ENCODE measurements at regions not wholly inside any gene's neighbourhood (a gene's known extent, or its start where the extent isn't known, plus 50 kb on each side); places are given as distances from the start of the nearest gene placed in this dataset.

DNA sequence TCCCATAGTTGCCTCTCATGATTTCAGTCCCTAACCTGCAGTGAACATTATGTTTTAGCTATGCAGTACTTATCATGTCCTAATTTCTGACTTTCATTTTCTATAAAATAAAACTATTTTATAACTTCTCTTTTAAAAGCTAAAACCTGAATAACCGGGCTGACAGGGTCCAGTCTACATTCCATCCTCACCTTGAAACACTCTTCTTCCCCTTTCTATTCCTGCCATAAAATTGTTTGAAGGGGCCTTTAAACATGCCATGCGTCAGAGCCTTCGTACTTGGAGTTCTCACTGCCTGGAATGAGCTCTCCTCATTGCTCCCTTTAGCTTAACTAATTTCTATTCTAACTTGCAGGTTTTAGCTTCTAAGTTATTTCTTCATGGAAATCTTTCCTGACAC, 143.0 kb upstream of the PRLR start:
- TF ChIP-seq POLR2A (IDR thresholded peaks at IDR 0.05) (no peak), POLR2AphosphoS5 (IDR thresholded peaks at IDR 0.05; ENCODE audit: insufficient read depth in 1 of 2, low read depth in 1 of 2) (no peak)
- TF ChIP-seq, protein P1, sequence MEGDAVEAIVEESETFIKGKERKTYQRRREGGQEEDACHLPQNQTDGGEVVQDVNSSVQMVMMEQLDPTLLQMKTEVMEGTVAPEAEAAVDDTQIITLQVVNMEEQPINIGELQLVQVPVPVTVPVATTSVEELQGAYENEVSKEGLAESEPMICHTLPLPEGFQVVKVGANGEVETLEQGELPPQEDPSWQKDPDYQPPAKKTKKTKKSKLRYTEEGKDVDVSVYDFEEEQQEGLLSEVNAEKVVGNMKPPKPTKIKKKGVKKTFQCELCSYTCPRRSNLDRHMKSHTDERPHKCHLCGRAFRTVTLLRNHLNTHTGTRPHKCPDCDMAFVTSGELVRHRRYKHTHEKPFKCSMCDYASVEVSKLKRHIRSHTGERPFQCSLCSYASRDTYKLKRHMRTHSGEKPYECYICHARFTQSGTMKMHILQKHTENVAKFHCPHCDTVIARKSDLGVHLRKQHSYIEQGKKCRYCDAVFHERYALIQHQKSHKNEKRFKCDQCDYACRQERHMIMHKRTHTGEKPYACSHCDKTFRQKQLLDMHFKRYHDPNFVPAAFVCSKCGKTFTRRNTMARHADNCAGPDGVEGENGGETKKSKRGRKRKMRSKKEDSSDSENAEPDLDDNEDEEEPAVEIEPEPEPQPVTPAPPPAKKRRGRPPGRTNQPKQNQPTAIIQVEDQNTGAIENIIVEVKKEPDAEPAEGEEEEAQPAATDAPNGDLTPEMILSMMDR (IDR thresholded peaks at IDR 0.05): no peak

Measured in vagina (tissue), 2 donors.